OCI-LY7 (cell line): ENCODE measurements at regions not wholly inside any gene's neighbourhood (a gene's known extent, or its start where the extent isn't known, plus 50 kb on each side); places are given as distances from the start of the nearest gene placed in this dataset.

Experiments
- BruUV-seq: library from RNA; stranded (reverse); fragments of 400-500 nt; replicated peaks from 2 replicates; lab custom pipeline; 2021; lab: Mats Ljungman, UMichigan
- CTCF ChIA-PET: fragments of 300-600 bp; sonication (Branson Sonifier 250); formaldehyde crosslinking; loops from one replicate; lab custom pipeline; 2022; ENCODE audit warnings: antibody characterized with exemption; ENCODE audit not compliant: unreplicated experiment; lab: Charles Lee
- POLR2A ChIA-PET: fragments of 300-600 bp; sonication (Branson Sonifier 250); formaldehyde crosslinking; loops from one replicate; lab custom pipeline; 2022; ENCODE audit warnings: antibody characterized with exemption; lab: Charles Lee
- DNase-seq: peaks from one replicate; pipeline ENCODE4 v3.0.0-alpha.2; 2015; ENCODE audit warnings: low spot score
- H2AFZ ChIP-seq: fragments of 200-600 bp; sonication (generic), shearing (Covaris generic); 2 replicates; pipeline ENCODE4 v1.6.1; 2014; ENCODE audit warnings: mild to moderate bottlenecking, antibody characterized with exemption, low read length, moderate library complexity
- H3K27ac ChIP-seq: fragments of 200-600 bp; sonication (generic); 2 replicates; pipeline ENCODE4 v1.5.1; 2014; ENCODE audit warnings: mixed run types, low read depth, mild to moderate bottlenecking, moderate library complexity, low read length, inconsistent platforms; ENCODE audit not compliant: poor library complexity, severe bottlenecking
- H3K36me3 ChIP-seq: fragments of 200-600 bp; sonication (generic); 2 replicates; pipeline ENCODE4 v1.6.1; 2014; ENCODE audit warnings: mild to moderate bottlenecking, antibody characterized with exemption, low read length, moderate library complexity, mixed read lengths; ENCODE audit not compliant: insufficient read depth
- H3K4me1 ChIP-seq: fragments of 200-600 bp; sonication (generic); 2 replicates; pipeline ENCODE4 v1.5.1; 2014; ENCODE audit warnings: mild to moderate bottlenecking, low read length; ENCODE audit not compliant: insufficient read depth, poor library complexity, severe bottlenecking
- H3K4me2 ChIP-seq: fragments of 200-600 bp; sonication (generic); 2 replicates; pipeline ENCODE4 v1.6.1; 2014; ENCODE audit warnings: mild to moderate bottlenecking, low read length
- H3K4me3 ChIP-seq: fragments of 200-600 bp; sonication (generic); 2 replicates; pipeline ENCODE4 v1.5.1; 2014; ENCODE audit warnings: mild to moderate bottlenecking, low read depth, low read length; ENCODE audit not compliant: poor library complexity, severe bottlenecking
- H3K79me2 ChIP-seq: fragments of 200-600 bp; sonication (generic); 2 replicates; pipeline ENCODE4 v1.6.1; 2016; ENCODE audit warnings: low read depth, mild to moderate bottlenecking, low read length, moderate library complexity, mixed read lengths; ENCODE audit not compliant: insufficient read depth
- H3K9me2 ChIP-seq: fragments of 200-600 bp; sonication (generic); 2 replicates; pipeline ENCODE4 v1.6.1; 2016; ENCODE audit warnings: mild to moderate bottlenecking, low read length, mixed read lengths; ENCODE audit not compliant: insufficient read depth
- H3K9me3 ChIP-seq: fragments of 200-600 bp; sonication (generic); 2 replicates; pipeline ENCODE4 v1.6.1; 2014; ENCODE audit warnings: mild to moderate bottlenecking, mixed run types, low read length, mixed read lengths
- H4K20me1 ChIP-seq: fragments of 200-600 bp; sonication (generic); 2 replicates; pipeline ENCODE4 v1.6.1; 2014; ENCODE audit warnings: mild to moderate bottlenecking, antibody characterized with exemption, low read length, moderate library complexity, mixed read lengths; ENCODE audit not compliant: insufficient read depth
- CTCF ChIP-seq: fragments of 200-600 bp; sonication (generic); conservative IDR thresholded peaks from 2 replicates; pipeline ENCODE4 v1.5.1; 2014; ENCODE audit warnings: mild to moderate bottlenecking, antibody characterized with exemption, low read length, moderate library complexity, mixed read lengths
- EZH2phosphoT487 ChIP-seq: fragments of 200-600 bp; sonication (generic); IDR thresholded peaks from 2 replicates; pipeline ENCODE4 v1.6.1; 2018; ENCODE audit warnings: low read depth, borderline replicate concordance, mild to moderate bottlenecking, mixed run types, antibody characterized with exemption, low read length, moderate library complexity, mixed read lengths
- intact Hi-C: fragments of 100-400 bp; cut with micrococcal nuclease; formaldehyde crosslinking; loops from one replicate; pipeline ENCODE4 v1.10.0; 2022; ENCODE audit not compliant: unreplicated experiment

GRCh38 chr6:76416821-76417605 lies 344.6 kb upstream of the IMPG1 start:
- ChIA-PET CTCF (no interaction called here), POLR2A (no interaction called here)
- no peak overlapping the region for H2AFZ ChIP-seq
- intact Hi-C loops: no loop called here
- no TSS peak for BruUV-seq
- no peak overlapping the region for H3K27ac ChIP-seq
- H3K9me2 ChIP-seq: no peaks in the 10 kb centered on the region
- H3K36me3 ChIP-seq: no peaks in the 10 kb centered on the region
- H3K4me3 ChIP-seq: no peak overlapping the region
- H3K9me3 ChIP-seq: no peaks in the 10 kb centered on the region
- TF ChIP-seq EZH2phosphoT487 (no peak), CTCF (no peak)
- H3K79me2 ChIP-seq: no peaks in the 10 kb centered on the region
- H3K4me1 ChIP-seq: no peaks in the 10 kb centered on the region
- no peaks in the 10 kb centered on the region for H4K20me1 ChIP-seq
- no peak for DNase-seq
- no peak overlapping the region for H3K4me2 ChIP-seq

- Histone ChIP-seq H4K20me1 (no peaks in the 10 kb centered on the region), H3K36me3 (no peaks in the 10 kb centered on the region), H2AFZ (no peak overlapping the region), H3K4me3 (no peak overlapping the region), H3K27ac (no peak overlapping the region), H3K79me2 (no peaks in the 10 kb centered on the region), H3K9me2 (no peaks in the 10 kb centered on the region), H3K4me2 (no peak overlapping the region), H3K4me1 (no peaks in the 10 kb centered on the region), H3K9me3 (no peaks in the 10 kb centered on the region)
- intact Hi-C loops: no loop called here
- POLR2A ChIA-PET: no interaction called here
- DNase-seq: no peak
- CTCF ChIA-PET: no interaction called here
- TF ChIP-seq EZH2phosphoT487 (no peak), CTCF (no peak)
- no TSS peak for BruUV-seq
These were observed 330.6 kb upstream of the IMPG1 start for GRCh38 chr6:76403064-76403463.

GRCh38 chr6:76397966-76398365 lies 325.5 kb upstream of the IMPG1 start:
- BruUV-seq: no TSS peak
- H3K27ac ChIP-seq: no peak overlapping the region
- H3K4me1 ChIP-seq: no peaks in the 10 kb centered on the region
- TF ChIP-seq EZH2phosphoT487: no peak
- no peak for TF ChIP-seq CTCF
- no peak overlapping the region for H2AFZ ChIP-seq
- H3K79me2 ChIP-seq: no peaks in the 10 kb centered on the region
- POLR2A ChIA-PET: no interaction called here
- no peaks in the 10 kb centered on the region for H3K36me3 ChIP-seq
- no peak overlapping the region for H3K4me2 ChIP-seq
- DNase-seq: no peak
- CTCF ChIA-PET: no interaction called here
- H4K20me1 ChIP-seq: no peaks in the 10 kb centered on the region
- no peak overlapping the region for H3K4me3 ChIP-seq
- H3K9me3 ChIP-seq: no peaks in the 10 kb centered on the region
- no peaks in the 10 kb centered on the region for H3K9me2 ChIP-seq
- intact Hi-C loops: no loop called here
